ENCODE measurements at regions not wholly inside any gene's neighbourhood (a gene's known extent, or its start where the extent isn't known, plus 50 kb on each side); places are given as distances from the start of the nearest gene placed in this dataset.

- H3K36me3 ChIP-seq = no peaks in the 10 kb centered on the region
- no peak for TF ChIP-seq CTCF (IDR thresholded peaks at IDR 0.05)
- TF ChIP-seq POLR2AphosphoS5 (IDR thresholded peaks at IDR 0.05) = no peak
- no peak for TF ChIP-seq EP300 (IDR thresholded peaks at IDR 0.05)
- no peak for TF ChIP-seq POLR2A (IDR thresholded peaks at IDR 0.05)
- H3K27me3 ChIP-seq = no peaks in the 10 kb centered on the region
- ATAC-seq = no peak
- 88 to 100% methylated on average over 1 to 2 of the region's 2 CpGs for WGBS, 2 donors (ENCODE audit: low coverage in 1 of 2)
- no peak overlapping the region for H3K4me3 ChIP-seq
- no peaks in the 10 kb centered on the region for H3K9me3 ChIP-seq
- H3K4me1 ChIP-seq = no peaks in the 10 kb centered on the region
- H3K27ac ChIP-seq = no peak overlapping the region
Observed at GRCh38 chr3:144413068-144413467, 441.4 kb downstream of the DIPK2A start.

- WGBS, 2 donors (ENCODE audit: low coverage in 1 of 2) = 50 to 89% methylated on average over 1 of the region's 1 CpG
- H3K36me3 ChIP-seq = no peaks in the 10 kb centered on the region
- H3K4me1 ChIP-seq = no peaks in the 10 kb centered on the region
- H3K9me3 ChIP-seq = no peaks in the 10 kb centered on the region
- TF ChIP-seq CTCF (IDR thresholded peaks at IDR 0.05) = no peak
- TF ChIP-seq POLR2AphosphoS5 (IDR thresholded peaks at IDR 0.05) = no peak
- no peak for ATAC-seq
- no peak overlapping the region for H3K27ac ChIP-seq
- no peak overlapping the region for H3K4me3 ChIP-seq
- no peaks in the 10 kb centered on the region for H3K27me3 ChIP-seq
Observed at GRCh38 chr3:144415492-144415891, 443.9 kb downstream of the DIPK2A start.

GRCh38 chr3:144424606-144425005 lies 453.0 kb downstream of the DIPK2A start:
- no peaks in the 10 kb centered on the region for H3K36me3 ChIP-seq
- H3K4me1 ChIP-seq = peaks cover 0 to 8% (median 0%) of the 10 kb centered on the region in 3 donors
- WGBS, 2 donors (ENCODE audit: low coverage in 1 of 2) = 22 to 49% methylated on average over 3 to 4 of the region's 4 CpGs
- no peaks in the 10 kb centered on the region for H3K9me3 ChIP-seq
- no peak overlapping the region for H3K27ac ChIP-seq
- no peak overlapping the region for H3K4me3 ChIP-seq
- H3K27me3 ChIP-seq = no peaks in the 10 kb centered on the region
- no peak for TF ChIP-seq EP300 (IDR thresholded peaks at IDR 0.05)
- TF ChIP-seq POLR2A (IDR thresholded peaks at IDR 0.05) = no peak
- no peak for TF ChIP-seq POLR2AphosphoS5 (IDR thresholded peaks at IDR 0.05)
- no peak for TF ChIP-seq CTCF (IDR thresholded peaks at IDR 0.05)
- ATAC-seq = no peak

GRCh38 chr3:144426366-144426765 lies 454.7 kb downstream of the DIPK2A start:
- Histone ChIP-seq H3K27ac (no peak overlapping the region), H3K9me3 (no peaks in the 10 kb centered on the region), H3K4me3 (no peak overlapping the region), H3K36me3 (no peaks in the 10 kb centered on the region), H3K27me3 (no peaks in the 10 kb centered on the region), H3K4me1 (peaks cover 0 to 8% (median 0%) of the 10 kb centered on the region in 3 donors)
- no peak for ATAC-seq
- no peak for TF ChIP-seq CTCF (IDR thresholded peaks at IDR 0.05)

- no peaks in the 10 kb centered on the region for H3K9me3 ChIP-seq
- no peaks in the 10 kb centered on the region for H3K36me3 ChIP-seq
- TF ChIP-seq EP300 (IDR thresholded peaks at IDR 0.05) (no peak), CTCF (IDR thresholded peaks at IDR 0.05) (no peak), POLR2AphosphoS5 (IDR thresholded peaks at IDR 0.05) (no peak), POLR2A (IDR thresholded peaks at IDR 0.05) (no peak)
- H3K4me1 ChIP-seq = peaks cover 0 to 8% (median 0%) of the 10 kb centered on the region in 3 donors
- 91 to 93% methylated on average over 4 of the region's 4 CpGs for WGBS, 2 donors (ENCODE audit: low coverage in 1 of 2)
- no peak overlapping the region for H3K27ac ChIP-seq
- H3K27me3 ChIP-seq = no peaks in the 10 kb centered on the region
- ATAC-seq = no peak
- H3K4me3 ChIP-seq = no peak overlapping the region
Observed at GRCh38 chr3:144426967-144427366, 455.3 kb downstream of the DIPK2A start.
